Natural killer cell (primary cell): ENCODE measurements at regions not wholly inside any gene's neighbourhood (a gene's known extent, or its start where the extent isn't known, plus 50 kb on each side); places are given as distances from the start of the nearest gene placed in this dataset.

Source experiments
- ATAC-seq, 3 donors: fragments of 150-1000 bp in 2 of 3; fragments of 200-7000 bp in 1 of 3; cut with Tn5 transposase; 1 replicate in 1 of 3; 2 replicates in 2 of 3; pipeline ENCODE4 v1.10.0; 2021; ENCODE audit warnings: mild to moderate bottlenecking in 2 of 3, moderate library complexity in 2 of 3
- DNase-seq, 2 donors: peaks; one replicate each; pipeline versions ENCODE4 v3.0.0 to v3.0.0-alpha.2; 2013 to 2021; ENCODE audit warnings: mixed read lengths in 1 of 2
- H3K27ac ChIP-seq: one replicate; pipeline ENCODE4 v1.5.1; 2013; ENCODE audit warnings: mild to moderate bottlenecking, low read length
- H3K27me3 ChIP-seq: one replicate; pipeline ENCODE4 v1.6.1; 2013; ENCODE audit warnings: low read length; ENCODE audit not compliant: control insufficient read depth, insufficient read depth
- H3K36me3 ChIP-seq: one replicate; pipeline ENCODE4 v1.6.1; 2013; ENCODE audit warnings: low read length; ENCODE audit not compliant: control insufficient read depth, insufficient read depth
- H3K4me1 ChIP-seq: one replicate; pipeline ENCODE4 v1.6.1; 2013; ENCODE audit warnings: low read length; ENCODE audit not compliant: control insufficient read depth, insufficient read depth
- H3K4me3 ChIP-seq: one replicate; pipeline ENCODE4 v1.5.1; 2013; ENCODE audit warnings: low read length
- H3K9me3 ChIP-seq: one replicate; pipeline ENCODE4 v1.6.1; 2013; ENCODE audit warnings: low read length; ENCODE audit not compliant: control insufficient read depth, insufficient read depth
- H3K27ac Mint-ChIP-seq, 2 donors: one replicate each; pipeline ENCODE4 v1.8.0; 2022; ENCODE audit warnings: mild to moderate bottlenecking in 2 of 2, mixed read lengths in 2 of 2, moderate library complexity in 1 of 2
- H3K27me3 Mint-ChIP-seq, 2 donors: one replicate each; pipeline ENCODE4 v1.8.0; 2022; ENCODE audit warnings: low read depth in 2 of 2, mixed read lengths in 2 of 2
- H3K36me3 Mint-ChIP-seq: one replicate; pipeline ENCODE4 v1.8.0; 2022; ENCODE audit warnings: mixed read lengths
- H3K4me1 Mint-ChIP-seq, 2 donors: one replicate each; pipeline ENCODE4 v1.8.0; 2022; ENCODE audit warnings: mixed read lengths in 2 of 2
- H3K4me3 Mint-ChIP-seq: one replicate; pipeline ENCODE4 v1.8.0; 2022; ENCODE audit warnings: mild to moderate bottlenecking, moderate library complexity, mixed read lengths
- H3K9me3 Mint-ChIP-seq, 2 donors: one replicate each; pipeline ENCODE4 v1.8.0; 2022; ENCODE audit warnings: mixed read lengths in 2 of 2
- WGBS: methylation state at CpG from one replicate; pipeline ENCODE4 v1.1.7; 2013; ENCODE audit warnings: missing lambda C conversion rate; ENCODE audit not compliant: insufficient coverage; 5-methylcytosine and 5-hydroxymethylcytosine counted together
- intact Hi-C: fragments of 100-400 bp; cut with micrococcal nuclease; formaldehyde crosslinking; loops from one replicate; pipeline ENCODE4 v1.14.2; 2022
- TF ChIP-seq, protein P1 (sequence below): fragments of 200-600 bp; IDR thresholded peaks from one replicate; pipeline ENCODE4 v1.8.0; 2022; ENCODE audit warnings: antibody characterized with exemption

DNA sequence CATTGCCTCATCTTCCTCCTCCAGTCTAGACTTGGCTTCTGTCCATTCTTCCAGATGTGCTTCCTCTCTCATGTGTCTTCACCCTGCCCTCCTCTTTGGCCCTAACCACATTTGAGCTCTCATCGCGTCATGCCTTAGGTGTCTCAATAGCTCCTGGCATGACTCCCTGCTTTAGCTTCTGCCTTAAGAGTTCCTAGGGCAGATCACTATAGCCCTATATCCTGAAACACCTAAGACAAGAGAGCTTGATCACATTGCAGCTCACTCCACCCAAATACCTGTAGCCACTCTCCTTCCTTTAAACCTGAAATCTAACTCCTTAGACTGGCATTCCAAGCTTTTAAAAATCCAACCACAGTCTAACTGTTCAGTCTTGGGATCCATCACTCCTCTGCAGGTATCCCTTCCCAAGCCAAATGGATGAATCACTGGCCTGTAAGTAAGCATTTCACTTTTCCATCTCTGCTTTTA lies 69.0 kb upstream of the STXBP5 start:
- no peaks in the 10 kb centered on the region for H3K4me1 Mint-ChIP-seq
- peaks cover 7 to 15% of the 10 kb centered on the region in 2 donors for H3K27me3 Mint-ChIP-seq
- Histone ChIP-seq H3K4me1 (no peaks in the 10 kb centered on the region), H3K36me3 (no peaks in the 10 kb centered on the region), H3K9me3 (no peaks in the 10 kb centered on the region), H3K4me3 (no peak overlapping the region), H3K27ac (no peak overlapping the region), H3K27me3 (no peaks in the 10 kb centered on the region)
- H3K36me3 Mint-ChIP-seq = no peaks in the 10 kb centered on the region
- ATAC-seq = no peak
- intact Hi-C loops = no loop called here
- TF ChIP-seq, protein P1, sequence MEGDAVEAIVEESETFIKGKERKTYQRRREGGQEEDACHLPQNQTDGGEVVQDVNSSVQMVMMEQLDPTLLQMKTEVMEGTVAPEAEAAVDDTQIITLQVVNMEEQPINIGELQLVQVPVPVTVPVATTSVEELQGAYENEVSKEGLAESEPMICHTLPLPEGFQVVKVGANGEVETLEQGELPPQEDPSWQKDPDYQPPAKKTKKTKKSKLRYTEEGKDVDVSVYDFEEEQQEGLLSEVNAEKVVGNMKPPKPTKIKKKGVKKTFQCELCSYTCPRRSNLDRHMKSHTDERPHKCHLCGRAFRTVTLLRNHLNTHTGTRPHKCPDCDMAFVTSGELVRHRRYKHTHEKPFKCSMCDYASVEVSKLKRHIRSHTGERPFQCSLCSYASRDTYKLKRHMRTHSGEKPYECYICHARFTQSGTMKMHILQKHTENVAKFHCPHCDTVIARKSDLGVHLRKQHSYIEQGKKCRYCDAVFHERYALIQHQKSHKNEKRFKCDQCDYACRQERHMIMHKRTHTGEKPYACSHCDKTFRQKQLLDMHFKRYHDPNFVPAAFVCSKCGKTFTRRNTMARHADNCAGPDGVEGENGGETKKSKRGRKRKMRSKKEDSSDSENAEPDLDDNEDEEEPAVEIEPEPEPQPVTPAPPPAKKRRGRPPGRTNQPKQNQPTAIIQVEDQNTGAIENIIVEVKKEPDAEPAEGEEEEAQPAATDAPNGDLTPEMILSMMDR = no peak
- no peak overlapping the region for H3K27ac Mint-ChIP-seq
- 43% methylated on average over 2 of the region's 2 CpGs for WGBS
- no peaks in the 10 kb centered on the region for H3K9me3 Mint-ChIP-seq
- H3K4me3 Mint-ChIP-seq = no peak overlapping the region
- DNase-seq = no peak

DNA sequence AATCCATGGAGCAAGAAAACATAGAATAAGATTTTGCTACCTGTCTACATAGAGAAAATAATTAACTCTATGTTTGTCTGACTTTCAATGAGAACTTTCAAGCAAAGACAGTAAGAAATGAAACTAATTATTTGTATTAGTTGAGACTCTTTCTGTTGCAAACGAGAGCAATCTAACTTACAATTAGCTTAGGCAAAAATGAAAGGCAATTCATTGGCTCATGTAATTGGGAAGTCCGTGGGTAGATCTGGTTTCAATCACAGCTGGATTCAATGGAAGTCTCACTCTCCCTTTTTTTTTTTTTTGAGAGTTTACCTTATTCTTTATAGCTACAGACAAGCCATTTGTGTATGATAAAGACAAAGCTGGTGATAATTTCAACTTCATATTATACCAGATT lies 68.2 kb upstream of the STXBP5 start:
- ATAC-seq (no peak), DNase-seq (no peak)
- Histone ChIP-seq H3K4me1 (no peaks in the 10 kb centered on the region), H3K36me3 (no peaks in the 10 kb centered on the region), H3K4me3 (no peak overlapping the region), H3K27ac (no peak overlapping the region), H3K27me3 (no peaks in the 10 kb centered on the region), H3K9me3 (no peaks in the 10 kb centered on the region)
- no peaks in the 10 kb centered on the region for H3K36me3 Mint-ChIP-seq
- intact Hi-C loops = no loop called here
- peaks cover 7 to 15% of the 10 kb centered on the region in 2 donors for H3K27me3 Mint-ChIP-seq
- no peak overlapping the region for H3K4me3 Mint-ChIP-seq
- no peaks in the 10 kb centered on the region for H3K9me3 Mint-ChIP-seq
- no peaks in the 10 kb centered on the region for H3K4me1 Mint-ChIP-seq
- WGBS = 80% methylated on average over 2 of the region's 2 CpGs
- TF ChIP-seq, protein P1 = no peak
- no peak overlapping the region for H3K27ac Mint-ChIP-seq

DNA sequence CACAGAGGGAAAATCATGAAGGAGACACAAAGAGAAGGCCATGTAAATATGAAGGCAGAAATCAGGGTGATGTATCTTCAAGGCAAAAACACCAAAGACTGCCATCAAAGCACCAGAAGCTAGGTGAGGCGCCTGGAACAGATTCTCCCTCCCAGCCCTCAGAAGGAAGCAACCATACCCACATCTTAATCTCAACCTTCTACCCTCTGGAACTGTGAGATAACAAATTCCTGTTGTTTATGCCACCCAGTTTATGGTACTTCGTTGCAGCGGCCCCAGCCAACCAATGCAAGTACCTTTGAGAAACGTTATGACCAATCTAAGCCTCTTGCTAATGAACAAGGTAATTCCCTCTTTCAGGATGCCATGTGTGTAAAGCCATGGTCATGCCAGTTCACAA lies 66.2 kb upstream of the STXBP5 start:
- TF ChIP-seq, protein P1 = no peak
- H3K27ac ChIP-seq = no peak overlapping the region
- DNase-seq (no peak), ATAC-seq (no peak)
- H3K4me1 Mint-ChIP-seq = no peaks in the 10 kb centered on the region
- H3K9me3 ChIP-seq = no peaks in the 10 kb centered on the region
- peaks cover 7 to 15% of the 10 kb centered on the region in 2 donors for H3K27me3 Mint-ChIP-seq
- intact Hi-C loops = no loop called here
- H3K4me3 Mint-ChIP-seq = no peak overlapping the region
- no peaks in the 10 kb centered on the region for H3K36me3 ChIP-seq
- H3K36me3 Mint-ChIP-seq = no peaks in the 10 kb centered on the region
- no peaks in the 10 kb centered on the region for H3K9me3 Mint-ChIP-seq
- H3K4me3 ChIP-seq = no peak overlapping the region
- H3K4me1 ChIP-seq = no peaks in the 10 kb centered on the region
- H3K27ac Mint-ChIP-seq = no peak overlapping the region
- 91% methylated on average over 4 of the region's 4 CpGs for WGBS
- H3K27me3 ChIP-seq = no peaks in the 10 kb centered on the region

DNA sequence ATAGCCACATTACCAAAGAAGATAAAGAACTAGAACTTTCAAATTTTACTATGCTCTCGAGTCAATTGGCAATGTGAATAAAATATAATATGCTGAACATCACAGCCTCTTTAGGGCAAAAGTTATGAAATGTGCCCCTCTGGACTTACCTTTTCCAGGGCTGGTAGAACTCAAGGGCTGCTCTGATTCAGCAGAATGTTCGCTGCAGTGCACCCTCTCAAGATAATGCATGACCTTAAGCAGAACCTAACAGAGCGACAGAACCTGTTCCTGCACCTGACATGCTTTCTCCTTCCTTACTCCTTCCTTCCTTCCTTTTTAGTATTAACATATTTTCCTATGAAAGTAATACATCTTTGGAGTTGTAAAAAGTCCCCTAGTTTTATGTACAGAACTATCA lies 65.4 kb upstream of the STXBP5 start:
- intact Hi-C loops = no loop called here

More for the DNA sequence above, 65.4 kb upstream of the STXBP5 start:
- 96% methylated on average over 2 of the region's 3 CpGs for WGBS
- H3K36me3 ChIP-seq = no peaks in the 10 kb centered on the region
- Mint-ChIP-seq H3K4me3 (no peak overlapping the region), H3K4me1 (no peaks in the 10 kb centered on the region), H3K27ac (no peak overlapping the region), H3K9me3 (no peaks in the 10 kb centered on the region), H3K27me3 (peaks cover 7 to 9% of the 10 kb centered on the region in 2 donors), H3K36me3 (no peaks in the 10 kb centered on the region)
- H3K27ac ChIP-seq = no peak overlapping the region
- no peak for ATAC-seq
- H3K4me3 ChIP-seq = no peak overlapping the region
- no peaks in the 10 kb centered on the region for H3K9me3 ChIP-seq
- H3K4me1 ChIP-seq = no peaks in the 10 kb centered on the region
- DNase-seq = no peak
- no peaks in the 10 kb centered on the region for H3K27me3 ChIP-seq
- TF ChIP-seq, protein P1 = no peak
